Skin epidermis (tissue), 12 donors: ENCODE measurements at regions not wholly inside any gene's neighbourhood (a gene's known extent, or its start where the extent isn't known, plus 50 kb on each side); places are given as distances from the start of the nearest gene placed in this dataset.

Experiments
- H3K27ac ChIP-seq, 21 experiments: fragments of 200-600 bp; sonication (generic) in 11 of 21; one replicate each; pipeline ENCODE4 v1.5.0; 2020; ENCODE audit warnings: mild to moderate bottlenecking in 3 of 21, inconsistent platforms in 2 of 21, moderate library complexity in 2 of 21
- H3K4me3 ChIP-seq, 7 experiments: fragments of 200-600 bp; sonication (generic) in 2 of 7; one replicate each; pipeline ENCODE4 v1.5.0; 2020; ENCODE audit warnings: inconsistent platforms in 2 of 7, mild to moderate bottlenecking in 2 of 7, moderate library complexity in 1 of 7

DNA sequence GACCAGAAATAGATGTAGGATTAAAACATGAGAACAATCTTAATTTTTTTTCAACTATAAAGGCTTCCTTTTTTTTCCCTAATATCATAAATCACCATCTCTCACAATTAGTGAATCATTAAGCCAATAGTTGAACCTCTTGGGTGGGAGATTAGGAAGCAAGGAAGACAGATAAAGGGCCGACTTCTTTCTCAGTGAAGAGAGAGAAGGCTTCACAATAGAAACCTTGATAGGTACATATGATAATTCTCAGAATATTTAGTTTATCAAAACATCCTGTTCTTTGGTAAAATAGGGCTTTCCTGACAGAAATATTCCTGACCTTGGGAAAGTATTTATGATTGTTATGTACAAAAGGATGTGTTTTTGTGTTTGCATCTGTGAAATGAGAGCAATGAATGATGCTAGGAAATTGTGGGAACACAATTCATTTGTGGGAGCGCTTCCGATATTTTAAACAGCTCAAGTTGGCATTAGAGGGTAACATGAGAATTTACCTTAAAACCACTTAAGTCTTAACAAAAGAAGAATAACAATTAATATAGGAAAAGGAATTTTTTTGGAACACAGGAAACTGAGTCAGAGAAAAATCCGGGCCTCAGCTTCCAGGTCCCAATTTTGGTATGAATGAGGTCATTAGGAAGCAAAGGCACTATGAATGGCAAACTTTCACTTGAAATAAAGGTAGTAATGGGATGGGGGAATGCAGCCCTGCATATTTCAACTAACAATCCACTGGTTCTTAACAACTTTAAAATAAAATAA lies 263.2 kb upstream of the TGFBR2 start:
- Histone ChIP-seq H3K27ac (peak overlapping the region in 16 of 21 experiments; percentile 2 to 77 (median 57)), H3K4me3 (no peak overlapping the region)

GRCh38 chr3:30343861-30344260 lies 262.5 kb upstream of the TGFBR2 start:
- peak overlapping the region in 5 of 21 experiments; percentile 26 to 77 (median 52) for H3K27ac ChIP-seq
- no peak overlapping the region for H3K4me3 ChIP-seq

- Histone ChIP-seq H3K4me3 (no peak overlapping the region), H3K27ac (peak overlapping the region in 4 of 21 experiments; percentile 26 to 74 (median 41))
Observed at GRCh38 chr3:30344288-30344687, 262.1 kb upstream of the TGFBR2 start.

DNA sequence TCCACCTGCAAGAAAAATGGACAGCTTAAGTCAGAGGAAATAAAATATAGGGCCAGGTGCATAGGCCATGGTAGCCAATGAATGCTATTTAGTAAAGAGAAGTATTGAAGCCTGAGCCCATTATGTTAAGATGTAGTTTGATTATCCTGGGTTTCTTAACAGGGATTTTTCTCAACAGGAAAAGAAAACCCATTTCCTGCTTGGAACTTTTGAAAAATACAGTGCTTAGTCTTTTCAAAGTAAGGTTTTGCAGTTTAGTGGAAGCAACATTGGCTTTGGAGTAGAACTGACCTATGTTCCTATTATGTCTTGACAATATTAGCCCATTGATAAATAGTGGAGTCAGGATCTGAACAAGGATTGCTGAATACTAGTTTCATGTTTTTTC lies 259.5 kb upstream of the TGFBR2 start:
- Histone ChIP-seq H3K27ac (peak overlapping the region in 7 of 21 experiments; percentile 8 to 74 (median 37)), H3K4me3 (no peak overlapping the region)

- no peak overlapping the region for H3K4me3 ChIP-seq
- peak overlapping the region in 12 of 21 experiments; percentile 12 to 74 (median 28) for H3K27ac ChIP-seq
Observed at GRCh38 chr3:30347679-30348216, 258.7 kb upstream of the TGFBR2 start.

GRCh38 chr3:30349507-30349906 lies 256.9 kb upstream of the TGFBR2 start:
- Histone ChIP-seq H3K27ac (peak overlapping the region in 3 of 21 experiments; percentile 40 to 69 (median 64)), H3K4me3 (no peak overlapping the region)

- H3K27ac ChIP-seq: peak overlapping the region in 5 of 21 experiments; percentile 8 to 69 (median 45)
Observed at GRCh38 chr3:30350011-30350410, 256.4 kb upstream of the TGFBR2 start.

DNA sequence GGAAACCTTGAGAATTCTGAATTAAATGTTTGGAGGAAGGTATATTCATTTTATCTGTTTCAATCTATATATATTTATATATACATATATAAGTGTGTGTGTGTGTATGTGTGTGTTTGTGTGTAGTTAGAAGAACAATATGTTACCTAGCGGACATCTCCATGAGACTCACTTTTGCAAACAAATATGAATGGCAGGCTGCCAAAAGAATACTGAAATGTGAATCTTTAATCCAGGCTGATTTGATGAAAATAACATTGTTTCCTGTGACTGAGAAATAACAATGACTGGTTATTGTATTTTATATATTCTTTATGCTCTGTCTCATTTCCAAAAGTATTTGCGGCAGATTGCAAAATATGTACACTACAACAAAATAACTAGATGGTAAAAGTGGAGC lies 255.5 kb upstream of the TGFBR2 start:
- H3K27ac ChIP-seq: peak overlapping the region in 1 of 21 experiments; percentile 69
- H3K4me3 ChIP-seq: no peak overlapping the region

More at GRCh38 chr3:30350011-30350410, 256.4 kb upstream of the TGFBR2 start:
- H3K4me3 ChIP-seq: no peak overlapping the region

DNA sequence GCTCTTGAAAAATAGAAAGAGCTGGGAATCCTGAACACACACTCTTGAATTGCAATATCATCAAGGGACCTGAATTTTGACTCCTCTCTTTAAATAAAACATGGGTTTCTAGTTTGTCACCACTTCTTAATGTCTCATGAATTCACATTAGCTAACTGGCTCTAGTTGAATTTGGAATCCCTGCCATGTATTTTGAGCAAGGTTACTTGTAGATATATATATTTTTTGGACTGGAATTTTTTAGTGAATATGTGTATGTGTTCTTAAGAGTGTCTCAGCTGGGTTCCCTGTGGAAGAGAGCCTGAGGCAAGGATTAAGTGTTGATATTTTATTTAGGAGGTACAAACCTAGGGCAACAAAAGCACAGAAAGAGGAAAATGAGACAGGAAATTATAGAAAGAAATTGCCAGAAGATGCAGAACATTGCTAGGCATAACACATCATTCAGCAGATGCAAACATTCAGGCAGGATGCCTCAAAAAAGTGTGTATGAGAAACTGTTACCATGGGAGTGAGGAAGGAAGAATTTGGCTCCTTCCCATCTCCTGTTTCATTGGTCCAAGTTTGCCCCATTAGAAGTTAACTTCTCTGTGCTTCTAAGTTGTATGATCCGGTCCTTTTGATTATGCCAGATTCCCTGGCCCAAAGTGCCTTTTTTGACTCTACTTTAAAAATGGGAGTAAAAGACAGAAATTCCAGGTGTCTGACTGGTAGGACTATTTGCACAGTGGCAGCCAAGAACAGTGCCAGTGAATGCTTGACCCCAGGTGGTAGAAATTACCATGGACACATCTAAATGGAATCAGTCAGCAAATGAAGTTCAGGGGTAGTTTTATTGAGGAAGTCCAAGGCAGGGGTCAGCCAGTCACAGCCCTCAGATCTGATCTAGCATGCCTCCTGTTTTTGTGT lies 253.7 kb upstream of the TGFBR2 start:
- Histone ChIP-seq H3K4me3 (no peak overlapping the region), H3K27ac (peak overlapping the region in 5 of 21 experiments; percentile 8 to 38 (median 11))

GRCh38 chr3:30353711-30354467 lies 252.5 kb upstream of the TGFBR2 start:
- no peak overlapping the region for H3K4me3 ChIP-seq
- H3K27ac ChIP-seq: peak overlapping the region in 2 of 21 experiments; percentile 13 to 28

DNA sequence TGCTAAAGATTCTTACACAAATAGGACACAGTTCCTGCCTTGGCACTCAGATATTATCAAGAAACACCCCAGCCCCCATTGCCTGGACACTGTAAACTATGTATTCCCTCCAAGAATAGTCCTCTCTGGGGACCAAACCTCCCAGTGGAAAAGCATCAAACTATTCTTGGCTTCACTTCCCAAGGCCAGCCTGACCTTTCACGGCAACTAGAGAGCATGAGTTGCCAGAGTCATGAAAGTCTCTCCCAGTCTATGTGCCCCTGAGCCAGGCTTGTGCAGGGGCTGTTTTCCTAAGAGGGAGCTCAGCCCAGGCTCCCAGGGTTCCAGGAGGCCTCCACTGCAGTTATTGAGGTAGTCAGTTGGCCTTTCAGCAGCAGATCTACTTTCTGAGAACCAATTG lies 251.9 kb upstream of the TGFBR2 start:
- Histone ChIP-seq H3K4me3 (no peak overlapping the region), H3K27ac (peak overlapping the region in 4 of 21 experiments; percentile 13 to 29 (median 25))

GRCh38 chr3:30354972-30355371 lies 251.4 kb upstream of the TGFBR2 start:
- peak overlapping the region in 4 of 21 experiments; percentile 13 to 29 (median 25) for H3K27ac ChIP-seq

GRCh38 chr3:30355622-30356021 lies 250.8 kb upstream of the TGFBR2 start:
- H3K4me3 ChIP-seq: no peak overlapping the region
- H3K27ac ChIP-seq: peak overlapping the region in 1 of 21 experiments; percentile 24

More at GRCh38 chr3:30354972-30355371, 251.4 kb upstream of the TGFBR2 start:
- no peak overlapping the region for H3K4me3 ChIP-seq

GRCh38 chr3:30356866-30357753 lies 249.3 kb upstream of the TGFBR2 start:
- no peak overlapping the region for H3K4me3 ChIP-seq
- H3K27ac ChIP-seq: peak overlapping the region in 12 of 21 experiments; percentile 4 to 64 (median 32)

- Histone ChIP-seq H3K27ac (peak overlapping the region in 4 of 21 experiments; percentile 8 to 51 (median 34)), H3K4me3 (no peak overlapping the region)
Observed at GRCh38 chr3:30357897-30358296, 248.5 kb upstream of the TGFBR2 start.

GRCh38 chr3:30358871-30359270 lies 247.5 kb upstream of the TGFBR2 start:
- H3K27ac ChIP-seq: no peak overlapping the region
- no peak overlapping the region for H3K4me3 ChIP-seq

GRCh38 chr3:30368978-30369377 lies 237.4 kb upstream of the TGFBR2 start:
- peak overlapping the region in 5 of 21 experiments; percentile 15 to 74 (median 21) for H3K27ac ChIP-seq
- no peak overlapping the region for H3K4me3 ChIP-seq

DNA sequence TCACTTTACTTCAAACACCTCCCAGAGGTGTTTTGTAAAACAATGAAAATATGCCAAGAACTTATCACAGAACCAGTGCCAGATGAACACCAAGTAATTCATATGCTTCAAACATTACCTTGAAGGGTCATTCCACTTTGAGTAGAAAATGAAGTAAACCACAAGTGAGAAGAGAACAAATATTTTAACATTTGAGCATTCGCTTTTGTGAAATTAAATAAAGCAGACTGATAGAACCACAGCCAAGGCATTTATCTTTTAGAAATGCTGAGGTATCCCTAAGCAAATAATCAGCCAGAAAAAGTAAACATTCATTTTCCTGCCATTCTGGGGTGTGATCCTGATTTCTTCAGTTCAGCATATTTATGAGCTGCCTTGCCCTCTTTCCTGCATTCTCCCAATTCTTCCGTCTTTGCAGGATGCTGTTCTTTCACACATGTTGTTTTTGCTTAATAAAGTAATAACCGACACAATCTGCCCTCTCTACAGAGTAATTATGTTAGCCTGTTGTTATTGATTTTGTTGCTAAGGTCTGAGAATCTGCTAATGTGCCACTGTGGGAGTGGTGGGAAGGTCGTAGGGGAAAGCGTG lies 235.6 kb upstream of the TGFBR2 start:
- Histone ChIP-seq H3K27ac (peak overlapping the region in 5 of 21 experiments; percentile 11 to 70 (median 18)), H3K4me3 (no peak overlapping the region)
